Glutamatergic neuron (in vitro differentiated cells): ENCODE measurements at regions not wholly inside any gene's neighbourhood (a gene's known extent, or its start where the extent isn't known, plus 50 kb on each side); places are given as distances from the start of the nearest gene placed in this dataset.

ENCODE experiments used
- DNase-seq: peaks from one replicate; pipeline ENCODE4 v3.0.0; 2022
- H3K27ac Mint-ChIP-seq: one replicate; pipeline ENCODE4 v1.8.0; 2020; ENCODE audit warnings: mild to moderate bottlenecking, mixed read lengths, inconsistent platforms; ENCODE audit not compliant: unreplicated experiment
- H3K27me3 Mint-ChIP-seq: one replicate; pipeline ENCODE4 v1.8.0; 2020; ENCODE audit warnings: mild to moderate bottlenecking, moderate library complexity, mixed read lengths, inconsistent platforms; ENCODE audit not compliant: unreplicated experiment
- H3K36me3 Mint-ChIP-seq: one replicate; pipeline ENCODE4 v1.8.0; 2020; ENCODE audit warnings: mild to moderate bottlenecking, mixed read lengths, inconsistent platforms; ENCODE audit not compliant: unreplicated experiment
- H3K4me1 Mint-ChIP-seq: one replicate; pipeline ENCODE4 v1.8.0; 2020; ENCODE audit warnings: mild to moderate bottlenecking, low read depth, mixed read lengths, inconsistent platforms; ENCODE audit not compliant: unreplicated experiment
- H3K4me3 Mint-ChIP-seq: one replicate; pipeline ENCODE4 v1.8.0; 2020; ENCODE audit warnings: mild to moderate bottlenecking, mixed read lengths, inconsistent platforms; ENCODE audit not compliant: unreplicated experiment
- H3K9me3 Mint-ChIP-seq: one replicate; pipeline ENCODE4 v1.8.0; 2020; ENCODE audit warnings: mild to moderate bottlenecking, moderate library complexity, mixed read lengths, inconsistent platforms; ENCODE audit not compliant: unreplicated experiment
- TF ChIP-seq, protein P1 (sequence below): fragments of 200-600 bp; sonication (generic); IDR thresholded peaks from one replicate; pipeline ENCODE4 v1.5.0; 2021; ENCODE audit not compliant: partially characterized antibody, unreplicated experiment

DNA sequence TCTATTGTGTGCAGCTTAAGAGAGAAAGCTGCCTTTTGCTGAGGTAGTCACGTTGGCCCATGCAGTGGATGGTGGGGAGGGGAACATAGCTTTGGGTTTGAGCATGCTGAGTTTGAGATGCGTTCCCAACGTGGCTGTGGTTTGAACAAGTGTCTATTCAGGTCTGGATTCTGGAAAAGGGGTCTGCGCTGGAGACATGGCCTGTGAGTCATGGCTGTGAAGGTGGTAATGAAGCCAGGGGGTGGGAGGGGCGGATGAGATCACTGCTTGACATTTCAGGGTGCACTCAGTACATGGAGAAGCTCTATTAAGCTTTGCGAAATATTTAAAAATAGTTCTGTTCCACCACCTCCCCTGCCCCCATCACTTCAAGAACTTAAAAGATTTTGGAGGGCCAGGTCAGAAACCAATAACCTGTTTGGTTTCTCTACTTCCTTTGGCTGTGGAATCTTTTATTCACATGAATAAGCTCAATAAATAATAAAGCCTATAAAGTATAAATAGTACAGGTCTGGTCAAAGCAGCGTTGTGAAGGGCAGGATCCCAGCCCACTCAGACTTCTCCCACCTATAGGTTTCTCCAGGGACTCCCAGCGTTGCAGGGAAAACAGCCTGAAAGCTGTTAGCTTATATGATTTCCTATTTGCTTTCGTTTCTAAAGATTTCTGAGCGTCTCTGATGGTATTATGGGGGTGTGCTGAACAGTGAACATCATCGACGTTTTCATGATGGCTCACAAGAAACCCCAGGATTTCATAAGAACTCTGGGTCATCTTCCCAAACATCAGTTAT, 189.9 kb downstream of the NSG2 start:
- DNase-seq = no peak
- no peaks in the 10 kb centered on the region for H3K4me1 Mint-ChIP-seq
- TF ChIP-seq, protein P1, sequence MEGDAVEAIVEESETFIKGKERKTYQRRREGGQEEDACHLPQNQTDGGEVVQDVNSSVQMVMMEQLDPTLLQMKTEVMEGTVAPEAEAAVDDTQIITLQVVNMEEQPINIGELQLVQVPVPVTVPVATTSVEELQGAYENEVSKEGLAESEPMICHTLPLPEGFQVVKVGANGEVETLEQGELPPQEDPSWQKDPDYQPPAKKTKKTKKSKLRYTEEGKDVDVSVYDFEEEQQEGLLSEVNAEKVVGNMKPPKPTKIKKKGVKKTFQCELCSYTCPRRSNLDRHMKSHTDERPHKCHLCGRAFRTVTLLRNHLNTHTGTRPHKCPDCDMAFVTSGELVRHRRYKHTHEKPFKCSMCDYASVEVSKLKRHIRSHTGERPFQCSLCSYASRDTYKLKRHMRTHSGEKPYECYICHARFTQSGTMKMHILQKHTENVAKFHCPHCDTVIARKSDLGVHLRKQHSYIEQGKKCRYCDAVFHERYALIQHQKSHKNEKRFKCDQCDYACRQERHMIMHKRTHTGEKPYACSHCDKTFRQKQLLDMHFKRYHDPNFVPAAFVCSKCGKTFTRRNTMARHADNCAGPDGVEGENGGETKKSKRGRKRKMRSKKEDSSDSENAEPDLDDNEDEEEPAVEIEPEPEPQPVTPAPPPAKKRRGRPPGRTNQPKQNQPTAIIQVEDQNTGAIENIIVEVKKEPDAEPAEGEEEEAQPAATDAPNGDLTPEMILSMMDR = no peak
- H3K27ac Mint-ChIP-seq = no peak overlapping the region
- peaks cover 2% of the 10 kb centered on the region for H3K27me3 Mint-ChIP-seq
- H3K4me3 Mint-ChIP-seq = no peak overlapping the region
- peaks cover 6% of the 10 kb centered on the region for H3K36me3 Mint-ChIP-seq
- H3K9me3 Mint-ChIP-seq = peaks cover 2% of the 10 kb centered on the region

DNA sequence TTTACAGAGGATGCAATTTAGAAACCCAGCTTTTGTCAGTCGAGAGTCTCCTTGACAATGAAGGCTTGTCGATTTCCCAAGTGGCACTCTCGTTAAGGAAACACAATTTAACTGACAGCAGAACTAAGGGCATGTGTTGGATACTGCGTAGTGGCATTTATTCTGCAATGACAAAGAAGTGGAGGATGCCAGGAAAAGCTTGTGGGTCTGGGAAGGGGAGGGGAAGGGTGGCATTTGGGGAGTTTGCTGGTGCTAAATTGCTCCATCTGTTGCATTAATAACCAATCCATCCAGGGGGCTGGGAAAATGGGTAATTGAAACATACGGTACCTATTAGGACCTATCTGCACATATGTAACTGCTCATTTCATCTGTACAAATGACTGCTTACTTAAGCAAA, 190.6 kb downstream of the NSG2 start:
- Mint-ChIP-seq H3K27ac (no peak overlapping the region), H3K27me3 (peaks cover 2% of the 10 kb centered on the region), H3K4me3 (no peak overlapping the region), H3K4me1 (no peaks in the 10 kb centered on the region), H3K36me3 (peaks cover 6% of the 10 kb centered on the region), H3K9me3 (peaks cover 2% of the 10 kb centered on the region)
- DNase-seq = no peak
- TF ChIP-seq, protein P1 = no peak

DNA sequence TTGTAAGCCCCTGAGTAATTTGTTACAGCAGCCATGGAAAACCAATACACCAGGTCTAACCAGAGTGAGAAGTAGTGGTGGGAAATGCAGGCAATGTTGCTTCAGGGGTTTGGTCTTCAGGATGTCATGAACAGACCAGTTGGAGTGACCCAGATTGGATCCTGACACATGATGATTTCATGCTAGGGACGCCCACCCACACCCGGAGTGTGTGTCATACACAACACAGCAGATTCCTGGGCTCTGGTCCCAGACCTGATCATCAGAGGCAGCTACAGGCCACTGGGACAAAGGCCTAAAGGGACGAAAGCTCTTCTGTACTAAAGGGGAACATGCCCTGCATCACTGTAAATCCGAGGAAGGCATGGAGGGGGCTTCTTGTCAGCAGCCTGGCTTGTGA, 194.2 kb downstream of the NSG2 start:
- peaks cover 6% of the 10 kb centered on the region for H3K36me3 Mint-ChIP-seq
- no peaks in the 10 kb centered on the region for H3K4me1 Mint-ChIP-seq
- H3K27me3 Mint-ChIP-seq = peaks cover 2% of the 10 kb centered on the region
- no peak overlapping the region for H3K4me3 Mint-ChIP-seq
- DNase-seq = no peak
- TF ChIP-seq, protein P1 = no peak
- peaks cover 2% of the 10 kb centered on the region for H3K9me3 Mint-ChIP-seq
- H3K27ac Mint-ChIP-seq = no peak overlapping the region

DNA sequence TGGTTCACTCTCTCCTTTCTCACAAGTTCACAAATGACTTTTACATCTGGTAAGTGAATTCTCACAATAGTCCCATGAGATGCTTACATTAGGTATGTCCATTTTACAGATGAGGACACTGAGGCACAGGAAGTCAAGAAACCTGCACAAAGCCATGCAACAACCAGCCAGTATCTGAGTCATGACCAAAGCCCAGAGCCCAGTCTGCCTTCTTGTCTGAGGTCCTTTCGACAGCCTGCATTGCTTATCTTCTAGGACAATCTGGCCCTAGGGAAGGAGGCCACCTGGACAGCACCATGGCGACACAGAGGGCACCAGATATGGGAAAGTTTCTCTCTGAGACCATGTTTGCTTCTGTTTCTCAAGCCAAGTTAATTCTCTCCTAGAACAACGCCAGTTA, 197.1 kb downstream of the NSG2 start:
- Mint-ChIP-seq H3K27me3 (peaks cover 2% of the 10 kb centered on the region), H3K36me3 (peaks cover 6% of the 10 kb centered on the region), H3K9me3 (peaks cover 2% of the 10 kb centered on the region), H3K4me3 (no peak overlapping the region), H3K4me1 (no peaks in the 10 kb centered on the region), H3K27ac (no peak overlapping the region)
- no peak for DNase-seq
- TF ChIP-seq, protein P1 = no peak

DNA sequence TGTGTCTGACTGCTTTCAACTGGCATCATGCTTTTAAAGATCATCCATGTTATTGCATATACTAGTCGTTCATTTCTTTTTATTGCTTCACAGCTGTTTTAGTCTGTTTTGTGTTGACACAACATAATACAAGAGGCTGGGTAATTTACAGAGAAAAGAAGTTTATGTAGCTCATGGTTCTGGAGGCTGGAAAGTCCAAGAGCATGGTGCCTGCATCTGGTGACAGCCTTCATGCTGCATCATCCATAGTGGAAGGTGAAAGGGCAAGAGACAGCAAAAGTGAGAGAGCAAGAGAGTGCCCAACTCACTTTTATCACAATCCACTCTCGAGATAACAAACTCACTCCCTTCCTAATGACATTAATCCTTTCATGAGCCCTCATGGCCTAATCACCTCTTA, 198.4 kb downstream of the NSG2 start:
- H3K36me3 Mint-ChIP-seq = peaks cover 6% of the 10 kb centered on the region

More for the DNA sequence above, 198.4 kb downstream of the NSG2 start:
- H3K4me3 Mint-ChIP-seq = no peak overlapping the region
- H3K27ac Mint-ChIP-seq = no peak overlapping the region
- DNase-seq = no peak
- no peaks in the 10 kb centered on the region for H3K4me1 Mint-ChIP-seq
- H3K27me3 Mint-ChIP-seq = peaks cover 2% of the 10 kb centered on the region
- TF ChIP-seq, protein P1 = no peak
- peaks cover under 1% of the 10 kb centered on the region for H3K9me3 Mint-ChIP-seq
